Kidney (tissue), 13 donors: ENCODE measurements at regions not wholly inside any gene's neighbourhood (a gene's known extent, or its start where the extent isn't known, plus 50 kb on each side); places are given as distances from the start of the nearest gene placed in this dataset.

Source experiments
- DNase-seq, 5 donors: peaks; one replicate each; pipeline ENCODE4 v3.0.0-alpha.2; 2013 to 2020
- FAIRE-seq: peaks from 2 replicates; lab custom pipeline; 2012; peaks lifted over from hg19 to GRCh38; lab: Jason Lieb, UNC
- H3K27ac ChIP-seq, 2 donors: one replicate each; pipeline ENCODE4 v1.7.0; 2013; ENCODE audit warnings: low read depth in 2 of 2, low read length in 2 of 2, inconsistent platforms in 1 of 2
- H3K27me3 ChIP-seq: one replicate; pipeline ENCODE4 v1.7.1; 2013; ENCODE audit warnings: low read length, inconsistent platforms; ENCODE audit not compliant: control insufficient read depth, insufficient read depth
- H3K36me3 ChIP-seq, 3 donors: one replicate each; pipeline versions ENCODE4 v1.7.0 to v1.7.1; 2013; ENCODE audit warnings: low read length in 3 of 3, control low read depth in 1 of 3, inconsistent platforms in 1 of 3; ENCODE audit not compliant: insufficient read depth in 3 of 3, control insufficient read depth in 2 of 3
- H3K4me1 ChIP-seq, 3 donors: one replicate each; pipeline versions ENCODE4 v1.7.0 to v1.7.1; 2013; ENCODE audit warnings: low read length in 3 of 3, inconsistent platforms in 1 of 3, low read depth in 1 of 3; ENCODE audit not compliant: control insufficient read depth in 2 of 3, insufficient read depth in 2 of 3
- H3K4me3 ChIP-seq, 3 donors: one replicate each; pipeline versions ENCODE4 v1.7.0 to v1.8.1; 2013; ENCODE audit warnings: low read length in 3 of 3, control low read depth in 1 of 3, inconsistent platforms in 1 of 3
- H3K9ac ChIP-seq, 3 donors: one replicate each; pipeline versions ENCODE4 v1.7.0 to v1.7.1; 2013; ENCODE audit warnings: low read length in 3 of 3, control low read depth in 1 of 3, inconsistent platforms in 1 of 3
- H3K9me3 ChIP-seq, 3 donors: one replicate each; pipeline versions ENCODE4 v1.7.0 to v1.7.1; 2013; ENCODE audit warnings: low read length in 3 of 3, control low read depth in 1 of 3, inconsistent platforms in 1 of 3; ENCODE audit not compliant: control insufficient read depth in 2 of 3, insufficient read depth in 1 of 3
- CTCF ChIP-seq: IDR thresholded peaks from 3 replicates; pipeline ENCODE4 v1.5.1; 2012; ENCODE audit warnings: mild to moderate bottlenecking, moderate library complexity, borderline replicate concordance; ENCODE audit not compliant: insufficient read depth; ENCODE audit errors: extremely low read depth
- intact Hi-C: fragments of 100-400 bp; cut with DNase I; formaldehyde crosslinking; loops from one replicate; pipeline ENCODE4 v1.11.1; 2022
- donor health status: control.
- donor health status: control.
- donor health status: control.
- donor health status: control.
- donor health status: control.
- donor health status: DM: yes; HTN: yes; CAD: no.
- donor health status: Normal renal cell carcinoma (clear cell type).

DNA sequence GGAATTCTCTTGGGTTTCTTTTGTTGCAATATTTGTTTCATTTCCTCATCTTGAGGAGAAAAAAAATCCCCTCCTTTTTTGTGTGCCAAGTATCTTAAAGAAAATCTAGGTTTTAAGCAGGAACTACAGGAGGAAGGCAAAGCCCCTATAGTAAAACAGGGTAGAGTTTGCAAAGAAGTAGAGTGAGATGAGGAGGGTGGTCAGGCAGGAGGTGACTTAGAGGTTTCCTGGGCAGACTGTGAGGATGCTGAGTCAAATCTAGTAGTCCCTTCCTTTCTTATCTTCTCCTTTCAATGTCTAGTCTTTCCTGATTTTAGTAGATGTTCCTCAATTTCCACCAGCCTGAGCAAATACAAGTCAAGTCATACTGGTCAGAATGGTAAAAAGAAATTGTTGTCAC is 222.5 kb downstream of the PMAIP1 start:
- intact Hi-C loops, result no loop called here
- Histone ChIP-seq H3K9ac (no peak overlapping the region), H3K36me3 (no peaks in the 10 kb centered on the region), H3K9me3 (no peaks in the 10 kb centered on the region), H3K27me3 (no peaks in the 10 kb centered on the region), H3K27ac (no peak overlapping the region), H3K4me1 (no peaks in the 10 kb centered on the region), H3K4me3 (no peak overlapping the region)
- TF ChIP-seq CTCF, result no peak
- no peak for DNase-seq
- no peak for FAIRE-seq

- DNase-seq (no peak), FAIRE-seq (no peak)
Measured at GRCh38 chr18:60120231-60120750, 220.5 kb downstream of the PMAIP1 start.

DNA sequence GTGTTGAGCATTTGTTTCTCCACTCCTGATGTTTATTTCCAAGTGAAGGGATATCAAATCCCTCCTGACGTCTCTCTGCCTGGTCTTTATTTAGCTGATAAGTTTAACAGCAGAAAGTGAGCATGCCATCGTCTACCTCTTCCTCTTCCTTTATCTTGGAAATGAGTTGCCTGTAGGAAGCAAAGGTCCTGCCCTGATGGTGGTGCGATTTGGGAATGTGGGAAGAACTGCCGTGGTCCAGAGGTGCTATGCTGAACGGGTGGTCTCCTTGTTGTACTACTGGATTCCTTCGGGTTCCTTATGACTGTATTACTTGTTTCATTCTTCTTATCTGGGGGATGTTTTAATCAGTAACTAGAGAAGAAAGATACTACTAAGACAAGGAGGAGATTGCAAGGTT is 217.5 kb downstream of the PMAIP1 start:
- Histone ChIP-seq H3K9ac (no peak overlapping the region), H3K9me3 (no peaks in the 10 kb centered on the region), H3K36me3 (no peaks in the 10 kb centered on the region), H3K4me3 (no peak overlapping the region), H3K27ac (no peak overlapping the region), H3K27me3 (no peaks in the 10 kb centered on the region), H3K4me1 (no peaks in the 10 kb centered on the region)
- TF ChIP-seq CTCF, result no peak
- intact Hi-C loops, result no loop called here
- DNase-seq (no peak), FAIRE-seq (no peak)

More at GRCh38 chr18:60120231-60120750, 220.5 kb downstream of the PMAIP1 start:
- Histone ChIP-seq H3K9ac (no peak overlapping the region), H3K9me3 (no peaks in the 10 kb centered on the region), H3K4me1 (no peaks in the 10 kb centered on the region), H3K27me3 (no peaks in the 10 kb centered on the region), H3K36me3 (no peaks in the 10 kb centered on the region), H3K4me3 (no peak overlapping the region), H3K27ac (no peak overlapping the region)
- TF ChIP-seq CTCF, result no peak
- intact Hi-C loops, result no loop called here

GRCh38 chr18:60113396-60113795 is 213.6 kb downstream of the PMAIP1 start:
- Histone ChIP-seq H3K27ac (no peak overlapping the region), H3K9me3 (no peaks in the 10 kb centered on the region), H3K36me3 (no peaks in the 10 kb centered on the region), H3K27me3 (no peaks in the 10 kb centered on the region), H3K9ac (no peak overlapping the region), H3K4me1 (no peaks in the 10 kb centered on the region), H3K4me3 (no peak overlapping the region)
- FAIRE-seq, result no peak
- no peak for DNase-seq
- no peak for TF ChIP-seq CTCF
- intact Hi-C loops, result no loop called here
